IMR-90 (cell line): ENCODE measurements at regions not wholly inside any gene's neighbourhood (a gene's known extent, or its start where the extent isn't known, plus 50 kb on each side); places are given as distances from the start of the nearest gene placed in this dataset.

Experiments
- ATAC-seq: fragments of 200-7000 bp; cut with Tn5 transposase; 2 replicates; pipeline ENCODE4 v1.9.1; 2020; ENCODE audit warnings: low read depth, mild to moderate bottlenecking, moderate library complexity
- BruUV-seq: library from RNA; stranded (reverse); fragments of 400-500 nt; replicated peaks from 2 replicates; lab custom pipeline; 2021; lab: Mats Ljungman, UMichigan
- CTCF ChIA-PET: fragments of 300-600 bp; formaldehyde crosslinking; extraction: SDS; loops from one replicate; lab custom pipeline; 2021; ENCODE audit warnings: antibody characterized with exemption; lab: Yijun Ruan, JAX
- POLR2A ChIA-PET: fragments of 300-600 bp; sonication (Branson Sonifier 250); formaldehyde crosslinking; loops from one replicate; lab custom pipeline; 2022; ENCODE audit warnings: antibody characterized with exemption; ENCODE audit not compliant: unreplicated experiment; lab: Charles Lee
- DNase-seq: peaks from one replicate; pipeline ENCODE4 v3.0.0; 2013
- H2AFZ ChIP-seq: replicated peaks from 2 replicates; pipeline ENCODE3; 2013; ENCODE audit warnings: low read length, mild to moderate bottlenecking; ENCODE audit not compliant: poor library complexity
- H2AK5ac ChIP-seq: 2 replicates; pipeline ENCODE4 v1.6.1; 2013; ENCODE audit warnings: low read depth, low read length, inconsistent platforms
- H2AK9ac ChIP-seq: replicated peaks from 2 replicates; pipeline ENCODE3; 2013; ENCODE audit warnings: mild to moderate bottlenecking, low read depth, low read length, moderate library complexity; ENCODE audit not compliant: poor library complexity
- H2BK120ac ChIP-seq: 2 replicates; pipeline ENCODE4 v1.6.1; 2013; ENCODE audit warnings: low read depth, low read length, inconsistent platforms
- H2BK15ac ChIP-seq: 3 replicates; pipeline ENCODE4 v1.6.1; 2013; ENCODE audit warnings: low read depth, low read length, inconsistent platforms
- H2BK20ac ChIP-seq: 2 replicates; pipeline ENCODE4 v1.6.1; 2013; ENCODE audit warnings: low read depth, mild to moderate bottlenecking, inconsistent platforms, low read length, moderate library complexity
- H2BK5ac ChIP-seq: 2 replicates; pipeline ENCODE4 v1.6.1; 2013; ENCODE audit warnings: mild to moderate bottlenecking, low read depth, low read length, inconsistent platforms; ENCODE audit not compliant: poor library complexity, severe bottlenecking
- H3K14ac ChIP-seq: replicated peaks from 2 replicates; pipeline ENCODE4 v1.6.1; 2013; ENCODE audit warnings: low read depth, low read length, inconsistent platforms
- H3K18ac ChIP-seq: 2 replicates; pipeline ENCODE4 v1.6.1; 2013; ENCODE audit warnings: low read depth, low read length, control low read depth
- H3K23ac ChIP-seq: 2 replicates; pipeline ENCODE4 v1.6.1; 2013; ENCODE audit warnings: low read depth, low read length, inconsistent platforms
- H3K27ac ChIP-seq: 2 replicates; pipeline ENCODE4 v1.5.1; 2013; ENCODE audit warnings: mild to moderate bottlenecking, control low read depth, low read length; ENCODE audit not compliant: insufficient read depth
- H3K27me3 ChIP-seq: 2 replicates; pipeline ENCODE4 v1.6.1; 2013; ENCODE audit warnings: low read length; ENCODE audit not compliant: control insufficient read depth, insufficient read depth
- H3K36me3 ChIP-seq: 2 replicates; pipeline ENCODE4 v1.6.1; 2013; ENCODE audit warnings: low read length, mixed read lengths; ENCODE audit not compliant: control insufficient read depth, insufficient read depth
- H3K4ac ChIP-seq: 2 replicates; pipeline ENCODE4 v1.6.1; 2013; ENCODE audit warnings: low read depth, low read length, inconsistent platforms
- H3K4me1 ChIP-seq: 2 replicates; pipeline ENCODE4 v1.6.1; 2013; ENCODE audit warnings: low read length, mixed read lengths; ENCODE audit not compliant: control insufficient read depth, insufficient read depth
- H3K4me2 ChIP-seq: 2 replicates; pipeline ENCODE4 v1.6.1; 2013; ENCODE audit warnings: low read depth, mild to moderate bottlenecking, control low read depth, low read length, moderate library complexity
- H3K4me3 ChIP-seq: 2 replicates; pipeline ENCODE4 v1.5.1; 2013; ENCODE audit warnings: low read depth, mild to moderate bottlenecking, control low read depth, low read length, moderate library complexity; ENCODE audit not compliant: insufficient read depth
- H3K56ac ChIP-seq: 2 replicates; pipeline ENCODE4 v1.6.1; 2013; ENCODE audit warnings: low read length, inconsistent platforms; ENCODE audit not compliant: insufficient read depth; ENCODE audit errors: extremely low read depth
- H3K79me1 ChIP-seq, 2 experiments: 2 replicates each; pipeline ENCODE4 v1.6.1; 2013; ENCODE audit warnings: low read length in 2 of 2, inconsistent platforms in 1 of 2, low read depth in 1 of 2
- H3K9ac ChIP-seq: 2 replicates; pipeline ENCODE4 v1.6.1; 2013; ENCODE audit warnings: low read depth, low read length, control low read depth
- H3K9me1 ChIP-seq: 2 replicates; pipeline ENCODE4 v1.6.1; 2013; ENCODE audit warnings: low read length, inconsistent platforms; ENCODE audit not compliant: insufficient read depth
- H3K9me3 ChIP-seq: 2 replicates; pipeline ENCODE4 v1.6.1; 2013; ENCODE audit warnings: low read length; ENCODE audit not compliant: control insufficient read depth, insufficient read depth
- H4K20me1 ChIP-seq: 2 replicates; pipeline ENCODE4 v1.6.1; 2013; ENCODE audit warnings: low read length, inconsistent platforms; ENCODE audit not compliant: insufficient read depth
- H4K5ac ChIP-seq: 2 replicates; pipeline ENCODE4 v1.6.1; 2013; ENCODE audit warnings: mild to moderate bottlenecking, low read depth, low read length, control low read depth
- H4K8ac ChIP-seq, 2 experiments: 2 replicates each; pipeline ENCODE4 v1.6.1; 2013; ENCODE audit warnings: low read depth in 2 of 2, low read length in 2 of 2, control low read depth in 1 of 2, inconsistent platforms in 1 of 2
- H4K91ac ChIP-seq: 2 replicates; pipeline ENCODE4 v1.6.1; 2013; ENCODE audit warnings: low read depth, low read length, inconsistent platforms; ENCODE audit not compliant: insufficient read depth
- BHLHE40 ChIP-seq: fragments of 150-350 bp; IDR thresholded peaks from 2 replicates; pipeline ENCODE4 v1.6.1; 2016; ENCODE audit warnings: mild to moderate bottlenecking, low read depth, low read length
- CEBPB ChIP-seq: IDR thresholded peaks from 2 replicates; pipeline ENCODE4 v1.6.1; 2012; ENCODE audit warnings: low read depth, low read length, improper control_type of control experiment
- CHD1 ChIP-seq: IDR thresholded peaks from 2 replicates; pipeline ENCODE4 v1.6.1; 2012; ENCODE audit warnings: low read depth, low read length, improper control_type of control experiment
- FOS ChIP-seq: fragments of 150-350 bp; IDR thresholded peaks from 2 replicates; pipeline ENCODE4 v1.6.1; 2016; ENCODE audit warnings: low read depth, low read length
- MAFK ChIP-seq: IDR thresholded peaks from 2 replicates; pipeline ENCODE4 v1.6.1; 2012; ENCODE audit warnings: low read depth, low read length, improper control_type of control experiment
- MAZ ChIP-seq: IDR thresholded peaks from 2 replicates; pipeline ENCODE4 v1.6.1; 2012; ENCODE audit warnings: low read depth, mild to moderate bottlenecking, low read length, improper control_type of control experiment, moderate library complexity, borderline replicate concordance
- MXI1 ChIP-seq: IDR thresholded peaks from 2 replicates; pipeline ENCODE4 v1.6.1; 2012; ENCODE audit warnings: low read depth, mild to moderate bottlenecking, low read length, moderate library complexity, borderline replicate concordance
- NFE2L2 ChIP-seq: fragments of 150-350 bp; IDR thresholded peaks from 2 replicates; pipeline ENCODE4 v1.6.1; 2016; ENCODE audit warnings: low read depth, mild to moderate bottlenecking, low read length
- POLR2A ChIP-seq: IDR thresholded peaks from 2 replicates; pipeline ENCODE4 v1.6.1; 2012; ENCODE audit warnings: mild to moderate bottlenecking, low read depth, low read length
- RAD21 ChIP-seq: IDR thresholded peaks from 2 replicates; pipeline ENCODE4 v1.6.1; 2012; ENCODE audit warnings: low read length, improper control_type of control experiment
- RCOR1 ChIP-seq: IDR thresholded peaks from 2 replicates; pipeline ENCODE4 v1.6.1; 2012; ENCODE audit warnings: mild to moderate bottlenecking, low read length, improper control_type of control experiment; ENCODE audit not compliant: insufficient replicate concordance
- RFX5 ChIP-seq: IDR thresholded peaks from 2 replicates; pipeline ENCODE4 v1.8.0; 2012; ENCODE audit warnings: low read depth, mild to moderate bottlenecking, low read length, moderate library complexity
- SMC3 ChIP-seq: fragments of 150-350 bp; IDR thresholded peaks from 2 replicates; pipeline ENCODE4 v1.6.1; 2016; ENCODE audit warnings: low read depth, mild to moderate bottlenecking, antibody characterized with exemption, low read length, moderate library complexity
- dilution Hi-C: fragments of 300-500 bp; cut with HindIII; formaldehyde crosslinking; loops from one replicate; pipeline ENCODE4 v1.14.3; 2018; ENCODE audit warnings: low sequenced_read_pairs; ENCODE audit not compliant: unreplicated experiment
- in situ Hi-C: fragments of 300-500 bp; cut with MboI; formaldehyde crosslinking; loops from 3 replicates; pipeline ENCODE4 v1.14.3; 2019; ENCODE audit warnings: low sequenced_read_pairs, inconsistent platforms, mixed read lengths
- intact Hi-C: fragments of 100-400 bp; cut with micrococcal nuclease; formaldehyde crosslinking; loops from 2 replicates; pipeline ENCODE4 v1.10.0; 2022
- TF ChIP-seq, protein P1 (sequence below): fragments of 150-350 bp; IDR thresholded peaks from 2 replicates; pipeline ENCODE4 v1.6.1; 2017; ENCODE audit warnings: mild to moderate bottlenecking, antibody characterized with exemption, low read length, low read depth
- TF ChIP-seq, protein P2 (sequence below): fragments of 150-350 bp; IDR thresholded peaks from 2 replicates; pipeline ENCODE4 v1.6.1; 2016; ENCODE audit warnings: low read depth, mild to moderate bottlenecking, low read length, moderate library complexity, borderline replicate concordance
- TF ChIP-seq, protein P3 (sequence below): conservative IDR thresholded peaks from 2 replicates; pipeline ENCODE4 v1.5.1; 2012; ENCODE audit warnings: mild to moderate bottlenecking, low read depth, low read length, improper control_type of control experiment

DNA sequence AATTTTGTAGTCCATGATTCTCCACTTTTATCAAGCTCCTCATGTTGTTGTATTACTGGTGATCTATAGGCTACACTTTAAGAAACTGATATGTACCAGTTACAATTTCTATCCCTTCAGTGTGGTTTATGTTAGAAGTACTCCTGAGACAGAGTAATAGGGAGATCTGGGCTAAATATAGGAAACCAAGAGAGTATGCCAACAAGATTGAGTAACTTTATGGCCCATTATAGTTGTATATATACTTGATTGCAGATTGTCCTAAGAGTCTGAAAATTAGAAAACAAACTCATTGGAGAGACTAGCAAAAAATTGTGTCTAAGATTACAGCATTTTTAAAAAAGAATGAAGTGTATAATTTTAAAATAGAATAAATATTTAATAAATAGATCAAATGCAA lies 605.6 kb downstream of the XIRP2 start:
- H4K91ac ChIP-seq: no peak overlapping the region
- in situ Hi-C loops (no loop called here), dilution Hi-C loops (no loop called here), intact Hi-C loops (no loop called here)
- no peak overlapping the region for H2BK120ac ChIP-seq
- no peak overlapping the region for H2BK5ac ChIP-seq
- H3K9me1 ChIP-seq: no peaks in the 10 kb centered on the region
- H2BK20ac ChIP-seq: no peak overlapping the region
- no peak overlapping the region for H3K18ac ChIP-seq
- TF ChIP-seq RAD21 (no peak), BHLHE40 (no peak), CHD1 (no peak), RCOR1 (no peak), NFE2L2 (no peak), SMC3 (no peak), MAFK (no peak), CEBPB (no peak), POLR2A (no peak), MXI1 (no peak), FOS (no peak), MAZ (no peak), RFX5 (no peak)
- TF ChIP-seq, protein P1, sequence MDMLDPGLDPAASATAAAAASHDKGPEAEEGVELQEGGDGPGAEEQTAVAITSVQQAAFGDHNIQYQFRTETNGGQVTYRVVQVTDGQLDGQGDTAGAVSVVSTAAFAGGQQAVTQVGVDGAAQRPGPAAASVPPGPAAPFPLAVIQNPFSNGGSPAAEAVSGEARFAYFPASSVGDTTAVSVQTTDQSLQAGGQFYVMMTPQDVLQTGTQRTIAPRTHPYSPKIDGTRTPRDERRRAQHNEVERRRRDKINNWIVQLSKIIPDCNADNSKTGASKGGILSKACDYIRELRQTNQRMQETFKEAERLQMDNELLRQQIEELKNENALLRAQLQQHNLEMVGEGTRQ: no peak
- TF ChIP-seq, protein P2, sequence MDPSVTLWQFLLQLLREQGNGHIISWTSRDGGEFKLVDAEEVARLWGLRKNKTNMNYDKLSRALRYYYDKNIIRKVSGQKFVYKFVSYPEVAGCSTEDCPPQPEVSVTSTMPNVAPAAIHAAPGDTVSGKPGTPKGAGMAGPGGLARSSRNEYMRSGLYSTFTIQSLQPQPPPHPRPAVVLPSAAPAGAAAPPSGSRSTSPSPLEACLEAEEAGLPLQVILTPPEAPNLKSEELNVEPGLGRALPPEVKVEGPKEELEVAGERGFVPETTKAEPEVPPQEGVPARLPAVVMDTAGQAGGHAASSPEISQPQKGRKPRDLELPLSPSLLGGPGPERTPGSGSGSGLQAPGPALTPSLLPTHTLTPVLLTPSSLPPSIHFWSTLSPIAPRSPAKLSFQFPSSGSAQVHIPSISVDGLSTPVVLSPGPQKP: no peak
- TF ChIP-seq, protein P3, sequence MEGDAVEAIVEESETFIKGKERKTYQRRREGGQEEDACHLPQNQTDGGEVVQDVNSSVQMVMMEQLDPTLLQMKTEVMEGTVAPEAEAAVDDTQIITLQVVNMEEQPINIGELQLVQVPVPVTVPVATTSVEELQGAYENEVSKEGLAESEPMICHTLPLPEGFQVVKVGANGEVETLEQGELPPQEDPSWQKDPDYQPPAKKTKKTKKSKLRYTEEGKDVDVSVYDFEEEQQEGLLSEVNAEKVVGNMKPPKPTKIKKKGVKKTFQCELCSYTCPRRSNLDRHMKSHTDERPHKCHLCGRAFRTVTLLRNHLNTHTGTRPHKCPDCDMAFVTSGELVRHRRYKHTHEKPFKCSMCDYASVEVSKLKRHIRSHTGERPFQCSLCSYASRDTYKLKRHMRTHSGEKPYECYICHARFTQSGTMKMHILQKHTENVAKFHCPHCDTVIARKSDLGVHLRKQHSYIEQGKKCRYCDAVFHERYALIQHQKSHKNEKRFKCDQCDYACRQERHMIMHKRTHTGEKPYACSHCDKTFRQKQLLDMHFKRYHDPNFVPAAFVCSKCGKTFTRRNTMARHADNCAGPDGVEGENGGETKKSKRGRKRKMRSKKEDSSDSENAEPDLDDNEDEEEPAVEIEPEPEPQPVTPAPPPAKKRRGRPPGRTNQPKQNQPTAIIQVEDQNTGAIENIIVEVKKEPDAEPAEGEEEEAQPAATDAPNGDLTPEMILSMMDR: no peak
- H4K8ac ChIP-seq: no peak overlapping the region
- H2AK5ac ChIP-seq: no peak overlapping the region
- DNase-seq (no peak), ATAC-seq (no peak)
- H3K4ac ChIP-seq: no peak overlapping the region
- CTCF ChIA-PET: no interaction called here
- H3K9me3 ChIP-seq: no peaks in the 10 kb centered on the region
- no peak overlapping the region for H4K5ac ChIP-seq
- no peak overlapping the region for H3K56ac ChIP-seq
- no peak overlapping the region for H2BK15ac ChIP-seq
- H3K4me3 ChIP-seq: no peak overlapping the region
- H4K20me1 ChIP-seq: no peaks in the 10 kb centered on the region
- H3K36me3 ChIP-seq: no peaks in the 10 kb centered on the region
- no peak overlapping the region for H3K9ac ChIP-seq
- H3K4me2 ChIP-seq: no peak overlapping the region
- no peak overlapping the region for H2AFZ ChIP-seq
- no peaks in the 10 kb centered on the region for H3K4me1 ChIP-seq
- no peaks in the 10 kb centered on the region for H3K79me1 ChIP-seq
- no TSS peak for BruUV-seq
- POLR2A ChIA-PET: no interaction called here
- no peaks in the 10 kb centered on the region for H3K27me3 ChIP-seq
- H3K23ac ChIP-seq: no peak overlapping the region
- H2AK9ac ChIP-seq: no peak overlapping the region
- H3K14ac ChIP-seq: no peak overlapping the region
- H3K27ac ChIP-seq: no peak overlapping the region
